GM12878 (cell line): ENCODE measurements at regions not wholly inside any gene's neighbourhood (a gene's known extent, or its start where the extent isn't known, plus 50 kb on each side); places are given as distances from the start of the nearest gene placed in this dataset.

ENCODE experiments used
- ATAC-seq: fragments of 200-7000 bp; cut with Tn5 transposase; 3 replicates; pipeline ENCODE4 v1.9.1; 2020; ENCODE audit warnings: mild to moderate bottlenecking, moderate library complexity
- BruUV-seq: library from RNA; stranded (reverse); fragments of 400-500 nt; replicated peaks from 2 replicates; lab custom pipeline; 2021; lab: Mats Ljungman, UMichigan
- CTCF ChIA-PET: fragments of 300-600 bp; sonication (Branson Sonifier 250); formaldehyde crosslinking; extraction: SDS; loops from one replicate; lab custom pipeline; 2021; ENCODE audit warnings: inconsistent platforms; lab: Yijun Ruan, JAX
- POLR2A ChIA-PET: fragments of 350-600 bp; formaldehyde crosslinking; extraction: SDS; loops from one replicate; lab custom pipeline; 2021; ENCODE audit warnings: inconsistent platforms; lab: Charles Lee
- RAD21 ChIA-PET: fragments of 300-600 bp; sonication (Branson Sonifier 250); formaldehyde crosslinking; loops from one replicate; lab custom pipeline; 2023; ENCODE audit warnings: antibody characterized with exemption; ENCODE audit not compliant: unreplicated experiment; lab: Charles Lee
- SMC1A ChIA-PET: fragments of 300-600 bp; sonication (Branson Sonifier 250); formaldehyde crosslinking; loops from one replicate; lab custom pipeline; 2023; ENCODE audit not compliant: unreplicated experiment, uncharacterized antibody; lab: Charles Lee
- DNase-seq: peaks from one replicate; pipeline ENCODE4 v3.0.0-alpha.2; 2011; ENCODE audit warnings: low read depth, low spot score
- FAIRE-seq: peaks from 3 replicates; lab custom pipeline; 2011; peaks lifted over from hg19 to GRCh38; lab: Jason Lieb, UNC
- H2AFZ ChIP-seq: 2 replicates; pipeline ENCODE4 v1.6.0; 2011; ENCODE audit warnings: low read depth, low read length, control low read depth; ENCODE audit not compliant: control insufficient read depth
- H3K27ac ChIP-seq: 2 replicates; pipeline ENCODE4 v1.5.1; 2011; ENCODE audit warnings: control low read depth; ENCODE audit not compliant: control insufficient read depth, insufficient read depth
- H3K27me3 ChIP-seq, 2 experiments: replicated peaks in 1 of 2; 2 replicates each; pipeline versions ENCODE4 v1.6.0 to v1.6.1; 2011; ENCODE audit warnings: low read length in 1 of 2; ENCODE audit not compliant: control insufficient read depth in 2 of 2, insufficient read depth in 2 of 2
- H3K36me3 ChIP-seq, 2 experiments: 2 replicates each; pipeline ENCODE4 v1.5.1; 2011; ENCODE audit warnings: low read length in 1 of 2; ENCODE audit not compliant: control insufficient read depth in 2 of 2, insufficient read depth in 2 of 2
- H3K4me1 ChIP-seq: 2 replicates; pipeline ENCODE4 v1.6.1; 2011; ENCODE audit warnings: mild to moderate bottlenecking, low read length, moderate library complexity, mixed read lengths; ENCODE audit not compliant: control insufficient read depth, insufficient read depth
- H3K4me2 ChIP-seq: 2 replicates; pipeline ENCODE4 v1.6.0; 2011; ENCODE audit warnings: control low read depth; ENCODE audit not compliant: control insufficient read depth, insufficient read depth
- H3K4me3 ChIP-seq: fragments of 200-600 bp; sonication (generic); 2 replicates; pipeline ENCODE4 v1.5.1; 2016
- H3K79me2 ChIP-seq: 2 replicates; pipeline ENCODE4 v1.6.0; 2011; ENCODE audit warnings: low read length; ENCODE audit not compliant: control insufficient read depth, insufficient read depth
- H3K9ac ChIP-seq: 2 replicates; pipeline ENCODE4 v1.8.0; 2011; ENCODE audit warnings: low read length, control low read depth, mixed read lengths; ENCODE audit not compliant: control insufficient read depth, insufficient read depth
- H3K9me3 ChIP-seq: replicated peaks from 3 replicates; pipeline ENCODE4 v1.5.1; 2011; ENCODE audit warnings: mild to moderate bottlenecking, low read length; ENCODE audit not compliant: control insufficient read depth, insufficient read depth
- H4K20me1 ChIP-seq: 2 replicates; pipeline ENCODE4 v1.6.0; 2011; ENCODE audit not compliant: control insufficient read depth, insufficient read depth
- CBFB ChIP-seq: IDR thresholded peaks from 2 replicates; pipeline ENCODE4 v1.6.1; 2016; ENCODE audit warnings: antibody characterized with exemption, low read depth
- CHD2 ChIP-seq: IDR thresholded peaks from 2 replicates; pipeline ENCODE4 v1.6.1; 2011; ENCODE audit warnings: low read depth, low read length, improper control_type of control experiment, borderline replicate concordance
- GATAD2B ChIP-seq: fragments of 450-650 bp; conservative IDR thresholded peaks from 2 replicates; pipeline ENCODE4 v1.6.1; 2017; ENCODE audit warnings: low read depth, mild to moderate bottlenecking, moderate library complexity
- MYC ChIP-seq: IDR thresholded peaks from 2 replicates; pipeline ENCODE4 v1.6.1; 2011; ENCODE audit warnings: mild to moderate bottlenecking, low read length, moderate library complexity, inconsistent platforms; ENCODE audit not compliant: insufficient read depth, insufficient replicate concordance, insufficient read length, severe bottlenecking
- NBN ChIP-seq: fragments of 450-650 bp; IDR thresholded peaks from 2 replicates; pipeline ENCODE4 v1.6.1; 2016
- RBBP5 ChIP-seq: fragments of 200-600 bp; sonication (generic); conservative IDR thresholded peaks from 2 replicates; pipeline ENCODE4 v1.6.1; 2016
- RELA ChIP-seq: fragments of 450-650 bp; IDR thresholded peaks from 2 replicates; pipeline ENCODE4 v1.8.0; 2014; ENCODE audit warnings: borderline replicate concordance; ENCODE audit not compliant: partially characterized antibody
- SMC3 ChIP-seq: IDR thresholded peaks from 2 replicates; pipeline ENCODE4 v1.6.1; 2011; ENCODE audit warnings: low read length, improper control_type of control experiment, borderline replicate concordance
- SREBF1 ChIP-seq: IDR thresholded peaks from 2 replicates; pipeline ENCODE4 v1.6.1; 2012; ENCODE audit warnings: mild to moderate bottlenecking, low read length
- TCF12 ChIP-seq: IDR thresholded peaks from 2 replicates; pipeline ENCODE4 v1.6.1; 2011; ENCODE audit warnings: low read depth, mild to moderate bottlenecking, low read length
- WGBS: methylation state at CpG from one replicate; pipeline ENCODE4 v1.1.6; 2016; ENCODE audit warnings: low lambda C conversion rate; ENCODE audit not compliant: insufficient replicate concordance, insufficient coverage; ENCODE audit errors: missing lambda C conversion rate; 5-methylcytosine and 5-hydroxymethylcytosine counted together
- in situ Hi-C: fragments of 300-500 bp; cut with MboI; formaldehyde crosslinking; loops from 9 replicates; pipeline ENCODE4 v1.14.3; 2018; ENCODE audit warnings: mixed read lengths
- intact Hi-C: fragments of 100-400 bp; cut with micrococcal nuclease; formaldehyde crosslinking; loops from one replicate; pipeline ENCODE4 v1.14.2; 2022; ENCODE audit not compliant: unreplicated experiment
- TF ChIP-seq, protein P1 (sequence below): IDR thresholded peaks from 2 replicates; pipeline ENCODE4 v1.6.1; 2012; ENCODE audit warnings: mild to moderate bottlenecking, low read depth, low read length
- TF ChIP-seq, protein P2 (sequence below): fragments of 450-650 bp; formaldehyde crosslinking; IDR thresholded peaks from 2 replicates; pipeline ENCODE4 v1.4.0; 2020; ENCODE audit warnings: mild to moderate bottlenecking, moderate library complexity

DNA sequence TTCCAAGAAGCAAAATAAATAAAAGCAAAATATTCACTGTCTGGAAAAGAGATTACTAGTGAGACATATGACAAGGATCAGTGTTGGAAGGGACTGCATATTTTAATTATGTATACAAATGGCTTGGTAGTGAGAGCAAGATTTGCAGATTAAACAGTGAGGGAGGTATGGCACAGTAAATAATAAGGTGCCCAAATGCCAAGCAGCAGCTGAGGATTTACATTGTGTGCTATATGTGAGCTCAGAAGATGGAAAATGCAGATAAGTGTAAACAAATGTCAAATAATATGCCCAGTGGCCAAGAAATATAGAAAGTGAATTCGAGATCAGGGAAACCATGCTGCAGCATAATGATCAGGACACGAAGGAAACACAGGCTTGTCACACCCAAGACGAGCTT lies 173.8 kb upstream of the NRSN1 start:
- intact Hi-C loops: no loop called here
- Histone ChIP-seq H3K4me1 (no peaks in the 10 kb centered on the region), H4K20me1 (no peaks in the 10 kb centered on the region), H3K4me2 (no peak overlapping the region), H3K27me3 (no peaks in the 10 kb centered on the region), H3K9me3 (no peaks in the 10 kb centered on the region), H3K36me3 (no peaks in the 10 kb centered on the region)
- SMC1A ChIA-PET: interaction anchor here (1.0 kb wide), 1 partner anchor 9 kb away, joined by 3 read pairs; no protein-coding TSS in a partner anchor
- DNase-seq: no peak
- no TSS peak for BruUV-seq
- POLR2A ChIA-PET: no interaction called here
- TF ChIP-seq SREBF1: no peak
- no peak for TF ChIP-seq SMC3
- no peak for TF ChIP-seq RELA
- TF ChIP-seq TCF12: no peak
- no peak for TF ChIP-seq NBN
- TF ChIP-seq GATAD2B: no peak
- TF ChIP-seq, all 136 proteins: peak for 0
- no peak overlapping the region for H3K4me3 ChIP-seq
- ATAC-seq: no peak
- no peak for FAIRE-seq
- in situ Hi-C loops: no loop called here
- WGBS: 0% methylated on average over 3 of the region's 3 CpGs
- H3K79me2 ChIP-seq: no peaks in the 10 kb centered on the region
- ChIA-PET RAD21 (no interaction called here), CTCF (no interaction called here)
- H3K9ac ChIP-seq: no peak overlapping the region
- no peak overlapping the region for H2AFZ ChIP-seq
- no peak overlapping the region for H3K27ac ChIP-seq

DNA sequence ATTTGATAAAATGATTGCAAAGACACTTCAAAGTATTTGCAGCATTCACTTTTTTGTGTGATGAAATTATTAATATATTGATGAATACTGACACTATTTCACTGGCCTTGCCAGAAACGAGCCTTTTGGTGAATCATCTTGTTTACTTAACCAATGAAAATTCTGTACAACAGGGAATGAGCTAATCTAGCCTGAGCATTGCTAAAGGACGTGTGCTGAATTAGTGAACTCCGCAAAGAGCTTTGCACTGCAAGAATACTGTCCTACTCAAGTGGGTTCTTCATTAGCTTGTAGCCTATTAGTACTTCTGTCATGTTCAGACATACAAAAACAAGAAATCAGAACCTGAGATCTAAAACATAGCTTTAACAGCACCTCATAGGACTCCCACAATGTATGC lies 172.0 kb upstream of the NRSN1 start:
- POLR2A ChIA-PET: no interaction called here
- ATAC-seq: no peak
- DNase-seq: no peak
- no peak for FAIRE-seq
- Histone ChIP-seq H3K9ac (no peak overlapping the region), H3K79me2 (no peaks in the 10 kb centered on the region), H4K20me1 (no peaks in the 10 kb centered on the region)
- SMC1A ChIA-PET: no interaction called here
- intact Hi-C loops: no loop called here
- TF ChIP-seq, protein P1, sequence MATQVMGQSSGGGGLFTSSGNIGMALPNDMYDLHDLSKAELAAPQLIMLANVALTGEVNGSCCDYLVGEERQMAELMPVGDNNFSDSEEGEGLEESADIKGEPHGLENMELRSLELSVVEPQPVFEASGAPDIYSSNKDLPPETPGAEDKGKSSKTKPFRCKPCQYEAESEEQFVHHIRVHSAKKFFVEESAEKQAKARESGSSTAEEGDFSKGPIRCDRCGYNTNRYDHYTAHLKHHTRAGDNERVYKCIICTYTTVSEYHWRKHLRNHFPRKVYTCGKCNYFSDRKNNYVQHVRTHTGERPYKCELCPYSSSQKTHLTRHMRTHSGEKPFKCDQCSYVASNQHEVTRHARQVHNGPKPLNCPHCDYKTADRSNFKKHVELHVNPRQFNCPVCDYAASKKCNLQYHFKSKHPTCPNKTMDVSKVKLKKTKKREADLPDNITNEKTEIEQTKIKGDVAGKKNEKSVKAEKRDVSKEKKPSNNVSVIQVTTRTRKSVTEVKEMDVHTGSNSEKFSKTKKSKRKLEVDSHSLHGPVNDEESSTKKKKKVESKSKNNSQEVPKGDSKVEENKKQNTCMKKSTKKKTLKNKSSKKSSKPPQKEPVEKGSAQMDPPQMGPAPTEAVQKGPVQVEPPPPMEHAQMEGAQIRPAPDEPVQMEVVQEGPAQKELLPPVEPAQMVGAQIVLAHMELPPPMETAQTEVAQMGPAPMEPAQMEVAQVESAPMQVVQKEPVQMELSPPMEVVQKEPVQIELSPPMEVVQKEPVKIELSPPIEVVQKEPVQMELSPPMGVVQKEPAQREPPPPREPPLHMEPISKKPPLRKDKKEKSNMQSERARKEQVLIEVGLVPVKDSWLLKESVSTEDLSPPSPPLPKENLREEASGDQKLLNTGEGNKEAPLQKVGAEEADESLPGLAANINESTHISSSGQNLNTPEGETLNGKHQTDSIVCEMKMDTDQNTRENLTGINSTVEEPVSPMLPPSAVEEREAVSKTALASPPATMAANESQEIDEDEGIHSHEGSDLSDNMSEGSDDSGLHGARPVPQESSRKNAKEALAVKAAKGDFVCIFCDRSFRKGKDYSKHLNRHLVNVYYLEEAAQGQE: no peak
- TF ChIP-seq CHD2 (no peak), RBBP5 (no peak), CBFB (no peak), MYC (no peak)
- TF ChIP-seq, protein P2, sequence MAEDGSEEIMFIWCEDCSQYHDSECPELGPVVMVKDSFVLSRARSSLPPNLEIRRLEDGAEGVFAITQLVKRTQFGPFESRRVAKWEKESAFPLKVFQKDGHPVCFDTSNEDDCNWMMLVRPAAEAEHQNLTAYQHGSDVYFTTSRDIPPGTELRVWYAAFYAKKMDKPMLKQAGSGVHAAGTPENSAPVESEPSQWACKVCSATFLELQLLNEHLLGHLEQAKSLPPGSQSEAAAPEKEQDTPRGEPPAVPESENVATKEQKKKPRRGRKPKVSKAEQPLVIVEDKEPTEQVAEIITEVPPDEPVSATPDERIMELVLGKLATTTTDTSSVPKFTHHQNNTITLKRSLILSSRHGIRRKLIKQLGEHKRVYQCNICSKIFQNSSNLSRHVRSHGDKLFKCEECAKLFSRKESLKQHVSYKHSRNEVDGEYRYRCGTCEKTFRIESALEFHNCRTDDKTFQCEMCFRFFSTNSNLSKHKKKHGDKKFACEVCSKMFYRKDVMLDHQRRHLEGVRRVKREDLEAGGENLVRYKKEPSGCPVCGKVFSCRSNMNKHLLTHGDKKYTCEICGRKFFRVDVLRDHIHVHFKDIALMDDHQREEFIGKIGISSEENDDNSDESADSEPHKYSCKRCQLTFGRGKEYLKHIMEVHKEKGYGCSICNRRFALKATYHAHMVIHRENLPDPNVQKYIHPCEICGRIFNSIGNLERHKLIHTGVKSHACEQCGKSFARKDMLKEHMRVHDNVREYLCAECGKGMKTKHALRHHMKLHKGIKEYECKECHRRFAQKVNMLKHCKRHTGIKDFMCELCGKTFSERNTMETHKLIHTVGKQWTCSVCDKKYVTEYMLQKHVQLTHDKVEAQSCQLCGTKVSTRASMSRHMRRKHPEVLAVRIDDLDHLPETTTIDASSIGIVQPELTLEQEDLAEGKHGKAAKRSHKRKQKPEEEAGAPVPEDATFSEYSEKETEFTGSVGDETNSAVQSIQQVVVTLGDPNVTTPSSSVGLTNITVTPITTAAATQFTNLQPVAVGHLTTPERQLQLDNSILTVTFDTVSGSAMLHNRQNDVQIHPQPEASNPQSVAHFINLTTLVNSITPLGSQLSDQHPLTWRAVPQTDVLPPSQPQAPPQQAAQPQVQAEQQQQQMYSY (CRISPR knock-in tag): no peak
- TF ChIP-seq, all 136 proteins: peak for 0
- Histone ChIP-seq H3K4me1 (no peaks in the 10 kb centered on the region), H3K4me3 (no peak overlapping the region), H3K36me3 (no peaks in the 10 kb centered on the region), H3K27me3 (no peaks in the 10 kb centered on the region), H3K9me3 (no peaks in the 10 kb centered on the region), H2AFZ (no peak overlapping the region), H3K27ac (no peak overlapping the region), H3K4me2 (no peak overlapping the region)
- 31% methylated on average over 3 of the region's 3 CpGs for WGBS
- ChIA-PET CTCF (no interaction called here), RAD21 (no interaction called here)
- in situ Hi-C loops: no loop called here
- BruUV-seq: no TSS peak
